ENCODE measurements at regions not wholly inside any gene's neighbourhood (a gene's known extent, or its start where the extent isn't known, plus 50 kb on each side); places are given as distances from the start of the nearest gene placed in this dataset.

DNA sequence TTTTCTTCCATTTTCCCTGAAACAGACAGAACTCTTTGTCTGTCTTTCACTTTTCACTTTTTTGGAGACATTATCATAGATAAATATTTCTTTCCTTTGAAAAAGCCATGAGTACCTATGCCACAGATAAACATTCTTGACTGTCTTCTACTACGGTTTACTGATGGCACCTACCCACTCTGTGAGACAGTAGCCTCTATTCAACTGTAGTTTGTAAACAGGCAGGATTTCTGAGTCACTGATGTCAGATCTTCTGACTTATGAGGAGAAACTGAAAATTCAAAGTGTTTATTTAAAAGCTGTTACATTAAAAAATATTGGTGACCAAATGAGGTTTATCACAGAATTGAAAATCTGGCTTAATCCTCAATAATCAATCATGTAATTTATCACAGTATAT, 658.4 kb downstream of the TOX3 start:
- DNase-seq, result no peak

DNA sequence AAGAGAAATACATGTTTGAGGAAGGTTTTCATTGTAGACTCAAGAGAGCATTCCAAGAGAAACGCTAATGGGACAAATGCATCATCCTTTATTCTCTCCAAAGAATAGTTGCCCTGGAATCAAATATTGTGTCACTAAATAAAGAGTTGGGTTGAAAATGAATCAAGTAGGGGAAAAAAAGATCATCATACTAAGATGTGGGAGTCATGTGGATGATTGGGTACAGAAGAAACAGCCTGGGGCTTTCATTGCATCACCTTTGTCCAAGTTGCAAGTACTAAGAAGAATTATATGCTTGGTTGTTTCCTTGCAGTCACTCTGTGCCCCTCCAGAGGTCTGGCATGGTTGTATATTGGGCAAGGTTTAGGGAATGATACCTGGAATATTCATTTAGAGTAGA, 658.9 kb downstream of the TOX3 start:
- no peak for DNase-seq

DNA sequence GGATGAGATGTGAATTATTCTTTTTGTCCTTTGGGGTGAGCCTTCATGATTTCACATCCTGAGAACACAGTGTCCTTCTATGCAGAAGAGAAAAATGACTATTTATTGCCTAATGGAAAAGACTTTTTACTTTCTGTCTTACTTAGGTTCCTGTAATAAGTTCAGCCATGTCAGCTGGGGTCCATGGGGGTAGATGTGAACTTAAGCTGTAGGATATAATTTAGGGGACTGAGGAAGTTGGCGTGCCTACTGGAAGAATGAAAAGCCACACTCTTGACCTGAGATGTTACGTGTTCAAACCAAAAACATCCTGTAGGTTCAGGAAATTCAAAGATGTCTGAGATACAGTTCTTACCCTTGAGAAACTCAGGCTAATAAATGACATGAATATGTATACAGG, 660.5 kb downstream of the TOX3 start:
- no peak for DNase-seq

DNA sequence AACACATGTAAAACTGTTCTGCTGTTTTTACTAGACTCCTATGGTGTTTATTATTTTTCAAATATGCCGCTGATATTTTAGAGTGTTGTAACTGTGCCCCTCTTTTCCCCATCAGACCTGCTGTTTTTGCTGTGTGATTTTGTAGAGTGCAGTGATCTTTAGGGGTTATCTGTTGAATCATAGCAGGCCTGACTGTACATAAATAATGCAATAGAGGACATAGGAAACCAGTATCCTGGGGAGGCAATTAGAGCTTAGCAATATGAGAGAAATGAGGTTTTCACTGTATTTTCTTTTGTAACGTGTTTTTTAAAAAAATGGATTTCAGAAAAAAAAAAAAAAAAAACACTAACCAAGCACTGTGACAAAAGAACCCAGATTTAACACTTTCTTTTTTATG, 662.2 kb downstream of the TOX3 start:
- no peak for DNase-seq

DNA sequence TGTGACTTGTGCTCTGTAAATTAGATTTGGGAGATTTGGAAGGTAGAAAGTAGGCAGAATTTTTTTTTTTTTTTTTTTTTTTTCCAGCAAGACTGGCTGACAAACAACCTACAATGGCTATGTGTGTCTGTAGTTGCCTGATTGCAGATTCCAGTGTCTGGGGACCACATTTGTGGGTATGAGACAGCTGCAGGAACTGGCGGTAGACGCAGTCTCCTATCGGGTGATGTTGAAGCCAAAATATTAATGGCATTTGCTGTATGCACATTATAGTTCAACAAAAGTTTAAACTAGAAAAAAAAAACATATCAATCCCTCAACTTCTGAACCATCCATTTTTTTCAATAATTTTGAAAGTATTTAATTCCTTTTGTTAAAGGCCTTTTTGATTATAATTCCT, 665.2 kb downstream of the TOX3 start:
- DNase-seq, result no peak

DNA sequence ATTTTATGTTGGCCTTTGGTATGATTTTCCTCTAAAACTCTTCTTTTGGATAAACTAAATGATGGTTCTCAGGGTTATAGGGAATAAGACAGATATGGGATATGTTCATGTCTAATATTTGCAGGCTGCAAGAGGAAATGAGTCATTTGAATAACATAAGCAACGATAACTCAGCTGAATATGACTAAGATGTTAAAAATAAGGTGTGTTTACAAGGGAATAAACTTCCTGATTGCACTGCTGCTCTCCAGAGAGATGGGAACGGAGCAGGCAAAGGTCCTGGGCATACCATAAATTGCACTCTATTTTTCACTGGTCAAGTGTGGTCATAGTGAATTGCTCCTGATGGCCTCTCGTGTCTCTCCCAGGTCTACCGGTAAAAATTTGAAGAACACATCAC, 666.2 kb downstream of the TOX3 start:
- no peak for DNase-seq

DNA sequence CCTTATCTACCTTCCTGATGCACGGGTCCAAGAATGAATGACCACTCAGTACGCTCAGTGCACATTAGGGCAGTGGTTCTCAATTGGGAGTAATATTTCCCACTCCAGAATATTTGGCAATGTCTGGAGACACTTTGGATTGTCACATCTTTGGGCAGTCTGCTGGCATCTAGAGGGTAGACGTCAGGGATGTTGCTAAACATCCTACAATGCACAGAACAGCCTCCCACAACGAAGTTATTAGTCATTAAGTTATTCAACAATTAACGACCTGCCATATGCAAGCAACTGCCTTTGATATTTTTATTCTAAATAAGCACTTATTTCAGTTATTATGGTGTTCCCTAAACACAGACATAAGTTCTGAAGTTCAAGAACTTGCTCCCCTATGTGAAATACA, 669.3 kb downstream of the TOX3 start:
- DNase-seq, result no peak

DNA sequence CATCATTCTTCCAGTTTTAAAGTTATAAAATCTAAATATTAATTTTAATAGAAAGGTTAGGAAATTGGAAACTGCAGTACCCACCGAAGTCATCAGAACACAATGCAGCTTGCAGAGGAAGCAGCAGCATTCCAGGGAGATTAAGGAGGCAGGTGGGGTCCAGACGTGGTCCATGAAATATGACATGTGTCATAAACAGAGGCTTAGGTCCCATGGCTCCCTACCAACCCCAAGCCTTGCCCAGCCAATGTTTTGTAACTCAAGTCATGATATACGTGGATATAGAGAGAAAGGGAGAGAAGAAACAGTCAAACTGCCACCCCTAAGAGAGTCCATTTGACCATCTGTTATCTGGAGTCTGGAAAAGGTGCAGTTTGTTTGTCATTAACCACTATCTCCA, 670.0 kb downstream of the TOX3 start:
- DNase-seq, result no peak

DNA sequence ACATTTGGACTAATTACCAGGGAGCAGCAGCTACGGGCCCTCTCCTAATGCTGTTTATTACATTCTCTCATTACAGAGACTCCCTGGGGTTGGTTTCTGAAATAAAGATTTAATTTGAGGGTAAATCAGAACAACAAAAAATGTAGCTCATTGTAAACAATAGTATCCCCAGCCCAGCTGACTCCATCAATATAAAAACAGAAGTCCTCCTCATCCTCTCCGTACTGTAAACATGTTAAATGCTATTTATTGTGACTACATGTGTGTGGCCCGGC, 670.4 kb downstream of the TOX3 start:
- DNase-seq, result no peak

DNA sequence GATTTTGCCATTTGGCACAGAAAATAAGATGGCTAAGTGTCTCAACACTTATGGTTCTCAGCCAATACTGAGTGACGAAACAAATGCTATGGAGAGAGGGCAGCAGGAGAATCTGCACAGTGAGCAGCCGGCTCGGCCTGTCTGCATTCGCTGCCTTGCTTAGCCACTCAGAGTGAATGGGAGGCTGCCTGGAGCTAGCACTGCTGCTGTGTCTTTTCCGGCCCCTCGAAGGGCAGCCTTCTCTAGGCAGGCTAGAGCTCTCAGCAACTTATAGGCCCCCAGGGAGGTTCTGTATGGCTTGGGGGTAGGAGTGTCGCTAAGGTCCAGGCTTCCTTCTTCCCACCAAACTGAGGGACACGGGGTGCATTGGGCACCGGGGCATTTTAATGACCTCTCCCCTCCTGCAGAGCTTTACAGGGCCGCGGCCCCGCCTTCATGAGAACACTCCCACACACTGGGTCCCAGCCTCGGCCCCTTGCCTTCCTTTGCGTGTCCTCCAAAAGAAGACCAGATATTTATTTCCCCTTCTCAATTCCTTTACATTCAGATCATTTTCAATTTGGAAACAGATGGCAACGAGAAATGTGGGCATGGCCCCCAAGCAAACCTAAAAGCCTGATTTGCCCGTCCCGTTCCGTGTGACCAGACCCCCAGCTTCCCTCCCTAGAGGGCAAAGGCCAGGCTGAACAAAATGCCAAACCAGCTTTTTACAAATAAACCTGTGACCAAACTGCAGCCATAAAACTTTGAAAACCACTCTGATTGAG, 670.9 kb downstream of the TOX3 start:
- DNase-seq, result no peak

DNA sequence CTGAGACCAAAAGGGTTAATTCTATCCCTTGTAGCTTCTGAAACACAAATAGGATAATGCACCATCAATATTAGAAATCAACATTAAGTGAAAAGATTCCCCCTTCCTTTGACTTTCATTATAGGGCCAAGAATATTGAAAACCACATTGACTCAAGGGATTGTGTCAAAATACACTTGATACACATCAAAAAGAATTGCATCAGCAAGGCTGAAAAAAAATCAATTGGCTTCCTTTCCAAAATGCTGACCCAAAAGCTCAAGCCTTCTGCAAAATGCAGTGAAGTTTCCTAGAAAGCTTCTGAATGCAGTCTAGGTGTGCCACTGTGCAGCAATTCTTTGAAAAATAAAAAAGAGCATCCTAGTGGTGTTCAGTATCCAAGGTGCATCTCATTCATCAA, 674.4 kb downstream of the TOX3 start:
- no peak for DNase-seq

DNA sequence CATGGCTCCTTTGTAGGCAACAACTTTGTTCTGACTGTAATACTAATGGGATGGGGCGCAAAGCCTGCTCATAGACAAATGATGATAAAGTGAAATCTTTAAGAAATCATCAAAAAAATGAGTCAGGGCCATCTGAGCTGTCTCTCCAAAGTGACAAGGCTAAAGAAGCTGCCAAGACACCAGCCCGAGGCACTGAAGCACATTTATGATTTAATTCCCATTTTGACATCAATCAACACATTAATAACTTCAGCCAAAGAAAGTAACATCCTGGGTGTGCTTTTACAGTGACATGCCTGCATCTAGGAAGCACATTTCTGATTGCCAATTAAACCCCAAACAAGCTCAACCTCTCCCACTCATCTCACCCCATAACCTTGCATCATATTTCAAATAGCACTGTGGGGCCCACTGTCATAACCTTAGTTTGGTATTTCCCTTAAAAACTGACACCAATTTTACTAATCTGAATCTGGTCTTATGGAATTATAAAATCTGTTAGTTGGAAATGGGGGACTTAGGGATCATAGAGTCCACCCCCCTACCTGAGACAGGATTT, 676.6 kb downstream of the TOX3 start:
- no peak for DNase-seq

DNA sequence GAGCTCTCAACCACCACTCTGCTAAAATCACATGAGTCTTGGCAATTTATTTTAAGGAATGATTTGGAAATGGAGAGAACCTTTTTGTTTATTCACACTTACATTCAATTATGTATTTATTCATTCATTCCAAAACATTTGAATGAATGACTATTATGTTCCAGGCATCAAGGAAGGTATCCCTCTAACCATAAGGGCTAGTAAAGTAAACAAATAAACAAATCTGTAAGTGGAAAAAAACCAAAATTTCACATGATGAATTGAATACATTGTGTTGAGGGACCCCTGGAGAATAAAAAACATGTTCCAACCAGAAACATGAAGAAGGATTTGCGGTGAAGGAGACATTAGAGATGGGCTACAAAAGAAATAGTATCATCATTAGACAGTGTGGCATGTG, 677.8 kb downstream of the TOX3 start:
- no peak for DNase-seq

DNA sequence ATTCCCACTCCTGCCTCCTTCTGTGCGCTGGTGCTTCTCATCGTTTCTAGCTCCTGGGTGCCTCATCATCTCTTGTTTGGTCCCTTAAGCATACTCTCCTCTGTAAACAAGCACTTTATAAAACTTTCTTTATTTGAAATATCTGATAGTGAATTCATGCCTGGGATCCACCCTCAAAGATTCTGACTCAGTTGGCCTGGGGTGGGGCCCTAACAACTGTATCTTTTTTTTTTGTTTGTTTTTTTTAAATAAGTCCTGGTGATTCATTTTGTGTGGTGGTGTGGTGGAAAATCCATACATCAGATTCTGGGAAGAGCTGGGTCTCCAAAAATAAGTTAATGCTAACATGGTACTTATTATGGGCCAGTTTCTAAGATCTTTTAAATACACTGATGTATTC, 678.3 kb downstream of the TOX3 start:
- no peak for DNase-seq

DNA sequence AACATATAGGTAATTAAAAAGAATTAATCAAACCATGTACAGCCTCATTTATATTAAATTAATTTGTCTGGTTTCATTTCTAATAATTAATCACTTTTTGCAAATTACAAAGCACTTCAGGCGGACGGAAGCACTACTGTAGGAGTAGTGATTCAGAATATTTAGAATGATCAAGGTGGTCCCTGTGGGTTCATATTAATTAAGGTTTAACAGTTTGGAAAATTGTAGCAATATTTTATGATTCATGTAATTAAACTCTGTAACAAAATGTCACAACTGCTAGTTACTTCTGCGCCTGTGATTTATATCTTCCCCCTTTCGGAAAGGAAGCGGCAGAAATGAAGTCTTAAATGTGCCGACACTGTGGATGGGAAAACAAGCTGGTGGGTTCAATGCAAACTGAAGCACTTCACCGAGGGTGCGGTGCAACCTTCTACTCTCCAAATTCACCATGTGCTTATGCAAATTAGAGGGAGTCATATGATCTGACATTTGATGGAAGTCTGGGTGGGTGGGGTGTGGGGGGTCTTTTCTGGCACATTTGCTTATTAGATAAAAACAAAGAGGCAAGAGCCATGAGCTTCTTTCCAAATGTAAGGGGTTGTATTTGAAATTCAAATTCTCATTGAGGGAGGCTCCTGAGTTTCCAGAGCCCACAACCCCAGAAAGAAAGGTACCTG, 679.4 kb downstream of the TOX3 start:
- no peak for DNase-seq

DNA sequence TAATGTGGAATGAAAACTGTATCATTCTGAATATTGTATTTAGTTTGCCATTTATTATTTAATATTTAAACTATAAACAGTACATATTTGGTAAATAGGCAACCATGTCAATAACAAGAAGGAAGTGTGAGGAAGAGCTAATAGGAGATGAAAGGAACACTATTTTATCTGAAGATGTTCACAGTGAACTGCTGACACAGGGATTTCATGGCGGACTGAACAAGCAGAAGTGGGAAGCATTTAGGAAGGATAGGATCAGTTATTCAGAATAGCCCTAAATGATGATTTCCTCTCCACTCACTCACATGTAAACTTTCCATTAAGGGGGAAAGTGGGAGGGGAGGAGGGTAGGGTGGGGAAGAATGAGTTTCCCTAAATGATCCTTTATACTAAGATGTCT, 682.4 kb downstream of the TOX3 start:
- DNase-seq, result no peak

DNA sequence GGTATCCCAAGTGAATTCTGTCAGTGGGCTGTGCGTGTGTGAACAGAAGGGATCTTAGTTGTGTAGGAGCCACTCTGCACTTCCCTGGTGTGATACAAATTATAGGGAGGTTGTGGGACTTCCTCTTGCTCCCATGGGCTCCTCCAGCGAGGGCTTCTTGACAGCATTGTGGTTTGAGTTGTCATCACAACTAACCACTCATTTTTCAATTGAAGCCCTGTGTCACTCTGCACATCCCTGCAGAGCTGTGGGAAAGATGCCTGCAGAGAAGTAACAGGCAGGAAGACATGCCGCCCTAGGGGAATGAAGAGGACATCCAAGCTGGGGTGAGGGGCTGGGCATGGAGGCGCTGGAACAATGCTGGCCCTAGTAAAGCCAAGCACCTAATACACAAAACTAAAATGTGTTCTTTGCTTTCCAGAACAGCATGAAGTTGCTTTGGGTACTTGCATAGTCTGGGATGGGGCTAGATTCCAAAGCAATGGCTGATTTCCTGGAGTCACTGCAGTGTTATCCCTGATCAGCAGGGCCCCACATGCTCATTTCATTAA, 692.5 kb downstream of the TOX3 start:
- DNase-seq, result no peak

DNA sequence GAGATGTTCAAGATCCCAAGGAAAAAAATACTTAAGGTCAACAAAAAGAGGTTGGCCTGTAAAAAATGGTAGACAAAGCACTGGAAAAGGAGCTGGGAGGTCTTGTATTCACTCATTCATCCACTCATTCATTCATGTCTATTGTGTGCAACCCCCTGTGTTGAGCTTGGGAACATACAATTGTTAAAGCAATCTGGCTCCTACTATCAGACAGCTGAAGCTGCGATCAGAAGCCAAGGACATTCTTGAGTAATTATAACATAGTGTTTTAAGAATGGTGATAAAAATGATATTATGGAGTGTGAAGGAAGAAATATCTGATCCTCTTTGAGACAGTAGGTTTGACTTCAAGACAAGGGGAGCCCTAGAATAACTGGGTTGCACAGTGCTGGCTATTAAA, 693.4 kb downstream of the TOX3 start:
- no peak for DNase-seq

DNA sequence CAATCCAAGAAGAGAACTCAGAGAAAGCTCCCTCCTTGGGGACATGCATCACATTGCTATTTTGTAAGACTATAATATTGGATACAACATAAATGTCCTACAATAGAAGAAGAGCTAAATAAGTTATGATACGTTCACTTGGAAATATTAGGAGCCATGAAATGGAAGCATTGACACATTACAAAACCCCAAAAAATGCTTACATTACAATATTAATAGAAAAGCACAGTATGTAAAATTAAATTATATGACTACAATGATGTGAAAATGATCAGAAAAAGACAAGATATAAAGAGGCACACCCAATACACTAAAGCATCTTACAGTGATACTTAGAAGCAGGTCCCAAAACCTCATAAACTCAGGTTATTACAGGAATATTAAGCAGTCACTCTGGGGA, 694.1 kb downstream of the TOX3 start:
- DNase-seq, result no peak

DNA sequence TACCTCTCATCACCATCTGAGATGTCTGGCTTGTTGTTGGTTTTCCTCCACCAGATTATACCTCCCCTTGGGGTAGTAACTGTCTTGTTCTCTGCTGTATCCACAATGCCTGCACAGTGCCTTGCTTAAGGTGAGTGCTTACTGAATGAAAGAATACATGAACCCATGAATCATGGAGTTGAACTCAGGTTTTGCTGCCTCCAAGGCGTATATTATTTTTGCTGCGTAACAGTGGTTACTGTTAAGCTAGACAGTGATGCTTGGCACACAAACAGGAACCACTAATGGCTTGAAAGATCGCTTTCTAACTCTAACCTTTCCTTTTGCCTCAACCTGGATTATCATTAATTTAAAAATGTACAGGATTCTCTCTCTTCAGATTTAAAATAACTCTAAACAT, 695.8 kb downstream of the TOX3 start:
- DNase-seq, result no peak

DNA sequence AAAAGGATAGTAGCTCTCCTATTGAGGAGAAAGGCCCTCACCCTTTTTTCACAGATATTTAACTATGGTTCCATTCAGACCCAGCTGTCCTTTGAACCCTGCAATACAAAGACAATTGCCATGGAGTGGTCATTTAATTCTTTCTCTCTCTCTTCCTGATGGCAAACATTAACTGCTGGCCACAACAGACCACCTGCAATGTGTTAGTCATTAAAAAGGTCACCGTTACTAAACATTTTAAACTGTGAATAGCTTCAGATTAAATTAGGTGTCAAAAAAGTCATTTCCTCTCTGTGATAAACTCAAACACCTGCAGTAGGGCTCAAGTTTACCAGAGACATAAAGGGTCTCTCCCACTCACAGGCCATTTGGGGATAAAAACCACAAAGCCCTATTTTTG, 697.2 kb downstream of the TOX3 start:
- DNase-seq, result no peak

DNA sequence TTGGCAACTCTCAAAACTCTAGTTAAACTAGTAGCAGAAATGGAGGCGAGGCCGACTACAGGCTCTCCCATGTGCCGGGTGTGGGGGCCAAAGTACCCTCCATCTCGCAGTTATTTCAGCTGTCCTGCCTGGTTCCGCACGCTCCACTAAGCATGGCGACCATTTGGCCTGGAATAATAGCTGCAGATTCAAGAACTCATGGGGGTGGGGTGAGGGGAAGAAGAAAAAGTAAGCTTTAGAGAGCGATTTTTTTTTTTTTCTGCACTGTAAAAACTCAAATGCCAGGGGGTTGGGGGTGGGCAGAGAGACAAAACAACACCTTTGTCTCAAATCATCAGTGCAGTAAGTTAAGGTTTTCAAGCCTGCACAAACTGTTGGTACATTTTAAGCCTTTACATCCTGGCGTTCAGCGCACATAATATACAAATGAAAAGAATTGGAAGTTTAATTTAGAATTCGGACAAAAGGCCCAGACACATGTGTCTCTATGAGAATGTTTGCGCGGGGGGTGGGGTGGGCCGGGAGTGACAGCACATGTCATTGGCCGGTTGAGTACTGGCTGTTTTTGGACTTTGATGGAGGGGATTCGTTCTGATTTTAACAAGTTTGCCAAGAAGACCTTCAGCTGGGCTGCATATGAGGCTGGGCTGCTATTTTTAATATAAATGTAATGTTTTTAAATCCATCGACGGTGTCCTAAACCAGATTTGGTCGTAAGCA, 694.7 kb upstream of the SALL1 start:
- no peak for DNase-seq

DNA sequence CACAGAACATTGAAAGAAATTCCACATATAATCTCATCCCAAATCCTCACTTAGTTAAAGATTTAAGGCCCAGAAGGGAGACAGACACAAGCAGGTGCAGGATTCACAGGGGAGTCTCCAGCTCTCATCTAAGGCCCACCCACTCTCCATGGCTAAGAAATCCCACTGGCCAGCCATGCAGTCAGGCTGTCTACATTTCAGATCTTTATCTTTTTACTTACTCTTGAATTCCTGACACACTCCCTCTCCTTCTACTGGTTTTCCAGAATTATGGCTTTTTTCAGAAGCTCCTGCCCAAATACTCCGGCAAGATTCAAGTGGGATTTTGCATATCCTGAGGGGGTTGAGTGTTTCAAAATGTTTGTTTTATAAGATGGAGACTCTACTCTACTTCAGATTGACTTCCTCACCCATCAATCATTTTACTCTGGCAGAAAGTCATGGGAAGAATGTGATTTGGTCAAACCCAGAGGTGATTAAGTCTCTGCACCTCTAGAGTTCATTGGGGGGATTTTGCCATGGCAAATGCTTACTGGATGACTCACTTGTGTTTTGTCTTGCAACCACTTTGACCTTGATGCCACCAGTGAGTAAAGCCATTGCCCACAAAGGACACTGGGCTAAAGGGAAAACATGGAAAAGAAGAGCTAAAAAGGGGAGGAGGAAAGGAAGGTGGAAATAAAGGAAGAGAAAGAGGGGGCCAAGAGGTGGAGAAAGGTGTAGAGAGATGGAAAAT, 688.8 kb upstream of the SALL1 start:
- DNase-seq, result no peak
